Karpas-422 (cell line): ENCODE measurements at regions not wholly inside any gene's neighbourhood (a gene's known extent, or its start where the extent isn't known, plus 50 kb on each side); places are given as distances from the start of the nearest gene placed in this dataset.
"Not testable (repeated sequence)": the region's sequence is repeated elsewhere in the genome, so short reads cannot be mapped to it uniquely, and the experiment has no call there.

ENCODE experiments used
- DNase-seq: peaks from one replicate; pipeline ENCODE4 v3.0.0-alpha.2; 2015
- H2AFZ ChIP-seq: fragments of 200-600 bp; sonication (generic); 2 replicates; pipeline ENCODE4 v1.6.1; 2014; ENCODE audit warnings: antibody characterized with exemption, low read length, mixed read lengths
- H3K27ac ChIP-seq: fragments of 200-600 bp; sonication (generic); 2 replicates; pipeline ENCODE4 v1.5.1; 2014; ENCODE audit warnings: mild to moderate bottlenecking, low read length, moderate library complexity
- H3K27me3 ChIP-seq: fragments of 200-600 bp; sonication (generic); 2 replicates; pipeline ENCODE4 v1.6.1; 2014; ENCODE audit warnings: low read length, mixed read lengths
- H3K36me3 ChIP-seq: fragments of 200-600 bp; sonication (generic); 2 replicates; pipeline ENCODE4 v1.6.1; 2014; ENCODE audit warnings: low read length, mixed read lengths; ENCODE audit not compliant: insufficient read depth
- H3K4me1 ChIP-seq: fragments of 200-600 bp; sonication (generic); 2 replicates; pipeline ENCODE4 v1.6.1; 2014; ENCODE audit warnings: mild to moderate bottlenecking, low read length, mixed read lengths
- H3K4me2 ChIP-seq: fragments of 200-600 bp; sonication (generic); 2 replicates; pipeline ENCODE4 v1.6.1; 2014; ENCODE audit warnings: low read length, low read depth, mild to moderate bottlenecking; ENCODE audit not compliant: poor library complexity, severe bottlenecking
- H3K4me3 ChIP-seq: fragments of 200-600 bp; sonication (generic); 2 replicates; pipeline ENCODE4 v1.5.1; 2014; ENCODE audit warnings: mild to moderate bottlenecking, antibody characterized with exemption, low read length, mixed read lengths
- H3K79me2 ChIP-seq: fragments of 200-600 bp; sonication (generic); 2 replicates; pipeline ENCODE4 v1.6.1; 2014; ENCODE audit warnings: mild to moderate bottlenecking, low read length, mixed read lengths
- H3K9ac ChIP-seq: fragments of 200-600 bp; sonication (generic); 2 replicates; pipeline ENCODE4 v1.6.0; 2014; ENCODE audit warnings: low read length
- H3K9me2 ChIP-seq: fragments of 200-600 bp; sonication (generic), shearing (Covaris generic); replicated peaks from 2 replicates; pipeline ENCODE4 v1.6.0; 2014; ENCODE audit warnings: mild to moderate bottlenecking, low read length, moderate library complexity; ENCODE audit not compliant: insufficient read depth
- H3K9me3 ChIP-seq: fragments of 300-700, 200-600 bp; sonication (generic); 2 replicates; pipeline ENCODE4 v1.6.1; 2014; ENCODE audit warnings: low read length, mixed read lengths
- H4K20me1 ChIP-seq: fragments of 200-600 bp; sonication (generic); 2 replicates; pipeline ENCODE4 v1.6.1; 2014; ENCODE audit warnings: mild to moderate bottlenecking, antibody characterized with exemption, low read length, low read depth; ENCODE audit not compliant: insufficient read depth

DNA sequence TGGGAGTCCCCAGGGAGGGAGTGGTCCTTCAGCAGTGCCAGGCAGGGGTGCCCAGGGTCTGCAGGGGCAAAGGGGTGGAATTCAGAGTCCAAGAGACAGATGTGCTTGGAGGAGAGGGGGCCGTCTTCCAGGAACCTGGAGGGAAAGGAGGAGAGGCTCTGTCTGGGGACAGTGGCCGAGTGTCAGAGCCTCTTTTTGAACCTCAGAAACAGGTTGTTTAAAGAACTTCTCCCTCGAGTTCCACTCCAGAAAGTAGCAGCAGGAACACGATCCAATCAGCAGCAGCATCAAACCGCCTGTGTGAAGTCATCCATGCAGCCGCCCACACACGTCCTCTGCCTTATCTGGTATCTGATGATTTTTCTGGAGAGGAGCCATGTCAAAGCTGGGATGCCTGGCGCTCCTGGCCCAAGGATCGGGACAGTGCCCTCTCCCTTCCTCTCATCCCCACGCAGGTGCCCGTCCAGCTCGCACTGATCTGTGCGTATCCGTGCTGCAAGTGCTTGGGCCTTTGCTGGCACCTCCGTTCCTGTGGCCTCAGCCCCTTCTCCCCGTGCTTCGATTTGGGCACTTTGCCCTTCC is 205.1 kb downstream of the NDUFA10 start:
- Histone ChIP-seq H3K9me3 (no peaks in the 10 kb centered on the region), H3K36me3 (no peaks in the 10 kb centered on the region), H3K79me2 (no peaks in the 10 kb centered on the region), H3K27me3 (no peaks in the 10 kb centered on the region), H4K20me1 (no peaks in the 10 kb centered on the region), H3K9ac (no peak overlapping the region), H3K9me2 (no peaks in the 10 kb centered on the region), H3K4me3 (no peak overlapping the region), H3K27ac (no peak overlapping the region), H3K4me1 (peaks cover 4% of the 10 kb centered on the region; the same call in 1 of the 2 replicates), H3K4me2 (no peak overlapping the region), H2AFZ (no peak overlapping the region)
- DNase-seq, result no peak

DNA sequence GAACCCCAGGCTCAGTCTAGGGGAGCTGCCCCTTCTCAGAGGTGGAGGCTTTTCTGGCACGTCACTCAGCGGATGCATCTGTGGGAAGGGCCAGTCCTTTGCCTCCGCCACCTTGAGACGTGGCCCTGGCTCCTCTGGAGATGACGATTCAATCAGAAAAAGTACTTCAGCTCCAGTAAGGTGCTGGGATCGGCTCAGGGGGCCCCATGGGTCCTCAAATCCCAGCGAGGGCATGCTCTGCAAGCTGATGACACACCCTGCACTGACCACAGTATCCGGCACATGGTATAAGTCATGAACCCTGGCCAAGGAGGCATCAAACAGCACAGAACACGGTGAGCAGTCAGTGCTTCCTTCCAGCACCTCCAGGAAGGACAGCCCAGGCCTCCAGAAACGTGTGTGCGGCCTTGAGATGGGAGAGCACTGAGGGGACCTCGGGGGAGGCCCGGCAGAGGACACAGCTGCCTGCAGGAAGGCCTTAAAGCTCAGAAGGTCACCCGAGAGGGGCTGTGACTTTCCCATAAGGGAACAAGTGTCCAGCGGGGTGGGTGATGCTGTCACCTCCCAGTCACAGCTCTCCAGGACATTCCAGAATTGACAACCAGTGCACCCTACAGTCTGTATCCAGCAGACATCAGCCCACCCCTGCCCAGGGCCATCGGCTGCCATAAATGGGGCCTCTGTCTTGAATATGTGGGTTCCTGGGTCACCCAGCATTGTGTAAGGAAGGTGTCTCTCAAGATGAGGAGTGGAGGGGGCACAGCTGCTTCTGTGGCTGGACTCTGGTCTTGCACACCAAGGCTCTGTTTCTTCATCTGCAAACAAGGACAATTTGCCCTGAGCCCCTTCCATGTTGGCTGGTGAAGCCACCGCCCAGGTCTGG is 205.8 kb downstream of the NDUFA10 start:
- Histone ChIP-seq H3K79me2 (no peaks in the 10 kb centered on the region), H3K4me3 (no peak overlapping the region), H3K9me2 (no peaks in the 10 kb centered on the region), H2AFZ (no peak overlapping the region), H4K20me1 (no peaks in the 10 kb centered on the region), H3K36me3 (no peaks in the 10 kb centered on the region), H3K27ac (no peak overlapping the region), H3K4me1 (peaks cover 4% of the 10 kb centered on the region; the same call in 1 of the 2 replicates), H3K9ac (no peak overlapping the region), H3K9me3 (no peaks in the 10 kb centered on the region), H3K4me2 (no peak overlapping the region), H3K27me3 (no peaks in the 10 kb centered on the region)
- no peak for DNase-seq

DNA sequence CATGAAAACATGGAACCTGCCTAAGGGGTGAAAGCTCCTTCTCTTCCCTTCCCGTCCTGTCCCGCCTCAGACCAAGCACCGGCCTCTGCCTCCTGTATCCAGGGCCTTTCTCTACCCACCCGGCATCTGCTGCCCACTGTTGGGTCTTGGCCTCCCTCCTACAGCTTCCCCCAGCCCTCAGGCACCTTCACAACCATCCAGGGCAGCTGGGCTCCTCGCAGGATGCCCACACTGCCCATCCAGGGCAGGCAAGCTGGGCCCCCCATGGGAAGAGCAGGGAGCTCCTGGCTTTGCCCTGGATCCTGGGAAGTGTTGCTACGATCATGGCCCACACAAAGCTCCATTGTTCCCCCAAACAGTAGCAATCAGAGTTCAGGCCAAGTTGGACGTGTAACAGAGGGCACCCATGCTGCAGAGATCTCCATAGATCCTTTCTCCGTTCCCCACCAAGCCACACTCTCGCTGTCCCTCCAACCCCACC is 206.6 kb downstream of the NDUFA10 start:
- no peak overlapping the region for H2AFZ ChIP-seq
- no peaks in the 10 kb centered on the region for H3K36me3 ChIP-seq
- no peaks in the 10 kb centered on the region for H3K9me3 ChIP-seq
- H3K27ac ChIP-seq, result no peak overlapping the region
- no peaks in the 10 kb centered on the region for H4K20me1 ChIP-seq
- H3K79me2 ChIP-seq, result no peaks in the 10 kb centered on the region
- no peaks in the 10 kb centered on the region for H3K27me3 ChIP-seq
- H3K9ac ChIP-seq, result no peak overlapping the region
- H3K4me1 ChIP-seq, result peaks cover 4% of the 10 kb centered on the region; the same call in 1 of the 2 replicates
- H3K4me3 ChIP-seq, result no peak overlapping the region
- no peaks in the 10 kb centered on the region for H3K9me2 ChIP-seq
- no peak overlapping the region for H3K4me2 ChIP-seq
- no peak for DNase-seq

DNA sequence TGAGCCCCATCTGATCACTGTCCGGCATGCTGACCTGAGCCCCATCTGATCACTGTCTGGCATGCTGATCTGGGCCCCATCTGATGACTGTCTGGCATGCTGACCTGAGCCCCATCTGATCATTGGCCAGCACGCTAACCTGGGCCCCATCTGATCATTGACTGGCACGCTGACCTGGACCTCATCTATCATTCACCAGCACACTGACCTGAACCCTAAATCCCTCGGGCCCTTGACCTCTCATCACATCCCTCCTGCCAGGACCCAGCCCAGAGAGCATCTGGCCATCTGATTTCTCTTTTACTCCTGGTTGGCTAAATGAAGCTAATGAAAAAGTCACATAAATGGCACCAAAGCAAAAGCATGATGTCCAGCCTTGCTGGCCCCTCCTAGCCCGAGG is 207.1 kb downstream of the NDUFA10 start:
- H3K4me1 ChIP-seq, result peaks cover 4% of the 10 kb centered on the region; the same call in 1 of the 2 replicates
- H3K4me2 ChIP-seq, result no peak overlapping the region
- no peaks in the 10 kb centered on the region for H3K9me3 ChIP-seq
- no peaks in the 10 kb centered on the region for H3K79me2 ChIP-seq
- H3K36me3 ChIP-seq, result no peaks in the 10 kb centered on the region
- H3K4me3 ChIP-seq, result no peak overlapping the region
- no peak for DNase-seq
- H2AFZ ChIP-seq, result no peak overlapping the region
- H3K9ac ChIP-seq, result no peak overlapping the region
- no peak overlapping the region for H3K27ac ChIP-seq
- no peaks in the 10 kb centered on the region for H3K9me2 ChIP-seq
- H4K20me1 ChIP-seq, result no peaks in the 10 kb centered on the region
- H3K27me3 ChIP-seq, result no peaks in the 10 kb centered on the region

DNA sequence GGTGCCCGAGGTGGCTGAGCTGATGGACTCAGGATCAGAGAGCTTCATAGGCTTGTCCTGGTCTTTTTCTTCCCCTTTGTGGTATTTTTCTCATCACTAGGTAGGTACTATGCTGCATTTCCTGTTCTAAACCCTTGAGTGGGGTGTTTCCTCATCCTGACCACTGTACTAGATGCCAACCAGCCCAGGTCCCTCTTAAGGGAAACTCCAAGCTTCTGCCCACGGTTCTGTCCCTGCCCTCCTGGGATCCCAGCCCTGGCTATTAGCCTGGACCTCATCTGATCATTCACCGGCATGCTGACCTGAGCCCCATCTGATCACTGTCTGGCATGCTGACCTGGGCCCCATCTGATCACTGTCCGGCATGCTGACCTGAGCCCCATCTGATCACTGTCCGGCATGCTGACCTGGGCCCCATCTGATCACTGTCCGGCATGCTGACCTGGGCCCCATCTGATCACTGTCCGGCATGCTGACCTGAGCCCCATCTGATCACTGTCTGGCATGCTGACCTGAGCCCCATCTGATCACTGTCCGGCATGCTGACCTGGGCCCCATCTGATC is 207.6 kb downstream of the NDUFA10 start:
- not testable (repeated sequence) for H4K20me1 ChIP-seq, H3K27me3 ChIP-seq, H3K27ac ChIP-seq, H3K9me3 ChIP-seq, H2AFZ ChIP-seq, H3K4me1 ChIP-seq, DNase-seq, H3K4me2 ChIP-seq, H3K36me3 ChIP-seq, H3K9me2 ChIP-seq, H3K9ac ChIP-seq, H3K79me2 ChIP-seq, H3K4me3 ChIP-seq

DNA sequence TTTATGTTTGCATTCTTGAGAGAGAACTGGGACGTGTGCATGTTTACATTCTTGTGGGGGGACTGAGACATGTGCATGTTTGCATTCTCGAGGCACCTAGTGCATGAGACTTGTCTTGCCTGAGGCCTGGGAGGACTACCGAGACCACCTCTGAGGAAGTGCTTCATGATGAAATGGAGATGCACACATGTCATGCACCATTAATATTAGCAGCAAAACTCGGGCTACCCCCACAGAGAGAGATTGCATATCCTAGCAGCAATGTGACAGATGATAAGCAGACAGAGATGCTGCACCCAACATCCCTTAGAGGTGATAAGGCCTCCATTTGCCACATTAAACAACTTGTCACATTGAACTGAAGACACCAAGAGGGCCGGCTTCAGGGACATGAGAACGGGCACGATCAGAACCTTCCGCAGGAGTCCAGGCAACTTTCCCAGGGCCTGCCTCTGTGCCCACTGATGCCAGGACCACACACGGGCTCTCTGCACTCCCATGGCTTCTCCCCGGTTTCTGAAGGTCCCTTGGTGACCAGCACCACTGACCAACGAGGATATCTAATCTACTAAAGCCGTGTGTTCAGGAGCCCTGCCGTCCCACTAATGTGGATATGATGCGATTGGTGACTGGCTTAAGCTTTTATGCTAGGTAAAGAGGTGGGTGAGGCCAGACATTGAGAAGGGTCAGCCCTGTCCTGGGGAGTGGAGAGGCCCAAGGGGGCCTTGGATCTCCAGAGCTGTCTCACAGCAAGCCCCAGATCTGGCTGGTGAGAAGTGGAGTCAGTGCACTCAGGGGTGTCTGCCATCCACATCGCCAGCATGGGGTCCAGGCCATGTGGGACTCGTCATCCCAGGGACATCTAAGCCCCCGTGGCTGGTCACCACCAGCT is 208.3 kb downstream of the NDUFA10 start:
- Histone ChIP-seq H3K27ac (no peak overlapping the region), H3K9me2 (no peaks in the 10 kb centered on the region), H2AFZ (no peak overlapping the region), H4K20me1 (no peaks in the 10 kb centered on the region), H3K27me3 (no peaks in the 10 kb centered on the region), H3K36me3 (no peaks in the 10 kb centered on the region), H3K4me1 (peaks cover 4% of the 10 kb centered on the region; the same call in 1 of the 2 replicates), H3K9ac (no peak overlapping the region), H3K4me2 (no peak overlapping the region), H3K79me2 (no peaks in the 10 kb centered on the region), H3K9me3 (no peaks in the 10 kb centered on the region), H3K4me3 (no peak overlapping the region)
- DNase-seq, result peak; percentile 61

DNA sequence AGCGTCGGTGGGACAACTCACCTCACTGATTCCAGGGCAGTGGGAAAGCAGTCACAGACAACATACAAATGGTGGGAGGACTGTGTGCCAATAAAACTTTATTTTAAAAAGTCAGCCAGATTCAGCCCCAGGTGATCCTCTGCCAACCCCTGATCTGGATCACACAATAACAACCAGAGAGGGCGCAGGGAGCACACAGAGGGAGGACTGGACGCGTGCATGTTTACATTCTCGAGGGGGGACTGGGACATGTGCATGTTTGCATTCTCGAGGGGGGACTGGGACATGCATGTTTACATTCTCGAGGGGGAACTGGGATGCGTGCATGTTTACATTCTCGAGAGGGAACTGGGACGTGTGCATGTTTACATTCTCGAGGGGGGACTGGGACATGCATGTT is 209.5 kb downstream of the NDUFA10 start:
- DNase-seq, result no peak
- H3K36me3 ChIP-seq, result no peaks in the 10 kb centered on the region
- H3K4me3 ChIP-seq, result no peak overlapping the region
- peaks cover 4% of the 10 kb centered on the region; the same call in 1 of the 2 replicates for H3K4me1 ChIP-seq
- H2AFZ ChIP-seq, result no peak overlapping the region
- no peaks in the 10 kb centered on the region for H3K9me2 ChIP-seq
- H3K9ac ChIP-seq, result no peak overlapping the region
- no peaks in the 10 kb centered on the region for H3K79me2 ChIP-seq
- H3K27me3 ChIP-seq, result no peaks in the 10 kb centered on the region
- no peaks in the 10 kb centered on the region for H3K9me3 ChIP-seq
- no peak overlapping the region for H3K4me2 ChIP-seq
- no peaks in the 10 kb centered on the region for H4K20me1 ChIP-seq
- no peak overlapping the region for H3K27ac ChIP-seq
